Kidney epithelial cell (primary cell): ENCODE measurements at regions not wholly inside any gene's neighbourhood (a gene's known extent, or its start where the extent isn't known, plus 50 kb on each side); places are given as distances from the start of the nearest gene placed in this dataset.

Experiments
- DNase-seq: peaks from one replicate; pipeline ENCODE4 v3.0.0-alpha.2; 2010; ENCODE audit warnings: low read depth
- H3K27me3 ChIP-seq: 2 replicates; pipeline ENCODE4 v1.6.0; 2011; ENCODE audit warnings: low read length; ENCODE audit not compliant: control insufficient read depth, insufficient read depth
- H3K36me3 ChIP-seq: 2 replicates; pipeline ENCODE4 v1.5.1; 2011; ENCODE audit warnings: low read length; ENCODE audit not compliant: control insufficient read depth, insufficient read depth
- H3K4me3 ChIP-seq: 2 replicates; pipeline ENCODE4 v1.5.1; 2011; ENCODE audit warnings: low read depth, mild to moderate bottlenecking, control low read depth, low read length
- TF ChIP-seq, protein P1 (sequence below): IDR thresholded peaks from 2 replicates; pipeline ENCODE4 v1.5.1; 2011; ENCODE audit warnings: mild to moderate bottlenecking, moderate library complexity, low read length, control low read depth, inconsistent platforms; ENCODE audit not compliant: insufficient read depth, poor library complexity, severe bottlenecking

DNA sequence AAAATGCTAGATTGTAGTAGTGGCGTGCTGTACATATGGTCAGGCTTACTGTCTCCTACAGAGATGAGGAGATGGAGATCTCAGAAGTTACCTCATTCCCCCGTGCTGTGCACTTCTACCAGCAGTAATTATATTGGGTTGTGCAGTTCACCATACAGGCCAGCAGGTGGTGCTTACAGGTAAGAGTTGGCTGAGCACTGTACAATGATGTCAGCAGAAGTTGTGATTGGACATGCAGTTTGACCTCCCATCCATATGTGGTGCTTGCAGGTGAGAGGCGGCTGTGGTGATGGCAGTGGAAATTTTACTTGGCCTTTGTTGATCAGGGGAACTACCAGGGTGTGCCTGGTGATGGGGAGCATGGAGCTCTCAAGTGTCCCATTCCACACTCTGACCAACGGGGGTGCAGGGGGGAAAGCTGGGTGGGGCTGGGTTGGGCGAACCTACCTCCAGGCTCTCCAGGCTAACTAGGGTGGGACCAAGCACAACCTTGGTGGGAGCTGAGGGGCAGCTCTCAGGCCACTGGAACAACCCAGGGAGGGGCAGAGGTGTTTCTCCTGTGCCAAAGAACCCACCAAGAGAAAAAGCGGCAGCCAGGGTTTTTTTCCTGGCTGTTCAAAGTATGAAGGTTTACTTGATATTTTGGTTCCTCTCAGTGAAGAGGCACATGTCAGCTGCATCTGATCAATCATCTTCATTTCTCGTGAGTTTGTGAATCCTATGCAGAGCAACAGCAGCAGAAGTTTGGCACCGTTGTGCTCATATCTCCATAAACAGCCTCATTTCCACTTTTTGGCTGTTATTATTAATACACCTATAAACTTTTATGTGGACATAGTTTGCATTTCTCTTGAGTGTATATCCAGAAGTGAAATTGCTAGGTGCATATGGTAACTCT lies 73.8 kb upstream of the FREM3 start:
- TF ChIP-seq, protein P1, sequence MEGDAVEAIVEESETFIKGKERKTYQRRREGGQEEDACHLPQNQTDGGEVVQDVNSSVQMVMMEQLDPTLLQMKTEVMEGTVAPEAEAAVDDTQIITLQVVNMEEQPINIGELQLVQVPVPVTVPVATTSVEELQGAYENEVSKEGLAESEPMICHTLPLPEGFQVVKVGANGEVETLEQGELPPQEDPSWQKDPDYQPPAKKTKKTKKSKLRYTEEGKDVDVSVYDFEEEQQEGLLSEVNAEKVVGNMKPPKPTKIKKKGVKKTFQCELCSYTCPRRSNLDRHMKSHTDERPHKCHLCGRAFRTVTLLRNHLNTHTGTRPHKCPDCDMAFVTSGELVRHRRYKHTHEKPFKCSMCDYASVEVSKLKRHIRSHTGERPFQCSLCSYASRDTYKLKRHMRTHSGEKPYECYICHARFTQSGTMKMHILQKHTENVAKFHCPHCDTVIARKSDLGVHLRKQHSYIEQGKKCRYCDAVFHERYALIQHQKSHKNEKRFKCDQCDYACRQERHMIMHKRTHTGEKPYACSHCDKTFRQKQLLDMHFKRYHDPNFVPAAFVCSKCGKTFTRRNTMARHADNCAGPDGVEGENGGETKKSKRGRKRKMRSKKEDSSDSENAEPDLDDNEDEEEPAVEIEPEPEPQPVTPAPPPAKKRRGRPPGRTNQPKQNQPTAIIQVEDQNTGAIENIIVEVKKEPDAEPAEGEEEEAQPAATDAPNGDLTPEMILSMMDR = peak; percentile 83
- H3K4me3 ChIP-seq = no peak overlapping the region
- DNase-seq = peak; percentile 18
- no peaks in the 10 kb centered on the region for H3K27me3 ChIP-seq
- no peaks in the 10 kb centered on the region for H3K36me3 ChIP-seq

DNA sequence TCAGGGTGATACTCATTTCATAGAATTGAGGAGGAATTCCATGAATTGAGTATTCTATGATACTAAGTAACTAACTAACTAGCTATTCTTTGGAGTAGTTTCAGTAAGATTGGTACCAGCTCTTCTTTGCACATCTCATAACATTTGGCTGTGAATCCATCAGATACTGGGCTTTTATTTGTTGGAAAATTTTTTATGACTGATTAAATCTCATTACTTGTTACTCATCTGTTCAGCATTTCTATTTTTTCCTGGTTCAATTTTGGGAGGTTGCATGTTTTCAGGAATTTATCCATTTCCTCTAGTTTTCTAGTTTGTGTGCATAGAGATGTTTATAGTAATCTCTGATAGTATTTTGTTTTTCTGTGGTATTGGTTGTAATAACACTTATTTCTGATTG lies 70.8 kb upstream of the FREM3 start:
- TF ChIP-seq, protein P1 = no peak

DNA sequence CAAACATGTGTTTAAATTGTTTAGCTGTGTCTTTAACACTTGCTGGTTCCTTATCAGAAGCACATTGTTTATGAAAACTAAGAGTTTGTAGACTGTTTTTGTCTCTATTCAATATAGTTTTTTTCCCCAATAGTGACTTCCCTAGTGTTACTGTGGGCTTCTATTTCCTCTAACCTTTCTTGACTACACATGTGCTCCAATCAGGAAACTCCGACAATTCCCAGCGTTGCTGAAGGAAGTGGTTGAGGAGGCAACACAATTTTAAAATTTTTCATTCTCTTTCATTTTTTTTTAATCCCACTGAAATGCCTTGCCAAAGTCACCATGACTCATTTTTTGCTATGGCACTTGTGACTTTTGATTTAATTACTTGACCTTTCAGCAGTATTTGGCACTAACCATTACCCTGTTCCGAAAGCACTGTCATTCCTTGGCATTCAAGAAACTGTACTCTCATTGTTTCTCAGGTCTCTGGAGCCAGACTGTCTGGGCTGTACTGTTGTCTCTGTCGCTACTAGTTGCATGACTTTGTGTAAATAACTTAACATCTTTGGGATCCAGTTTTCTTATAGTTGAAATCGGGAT lies 67.6 kb upstream of the FREM3 start:
- DNase-seq = no peak
- TF ChIP-seq, protein P1 = no peak
- H3K4me3 ChIP-seq = no peak overlapping the region
- H3K27me3 ChIP-seq = no peaks in the 10 kb centered on the region
- no peaks in the 10 kb centered on the region for H3K36me3 ChIP-seq

More for the DNA sequence above, 70.8 kb upstream of the FREM3 start:
- H3K27me3 ChIP-seq = no peaks in the 10 kb centered on the region
- H3K4me3 ChIP-seq = no peak overlapping the region
- H3K36me3 ChIP-seq = no peaks in the 10 kb centered on the region
- DNase-seq = no peak

DNA sequence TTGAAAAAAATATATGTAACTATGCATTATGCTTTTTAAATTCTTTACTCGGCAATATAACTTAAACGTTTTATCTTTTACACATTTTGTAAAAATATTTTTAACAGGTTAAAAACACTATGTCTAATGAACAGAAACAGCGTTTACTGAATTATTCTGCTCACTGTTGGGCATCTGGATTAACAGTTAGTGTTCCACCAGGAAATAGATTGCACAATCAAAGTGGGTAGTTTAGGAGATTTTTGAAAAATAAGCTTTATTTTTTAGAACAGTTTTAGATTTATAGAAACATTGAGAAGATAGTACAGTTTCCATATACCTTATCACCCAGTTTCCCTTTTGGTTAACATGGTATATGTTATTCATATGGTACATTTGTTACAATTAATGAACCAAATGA lies 63.1 kb upstream of the FREM3 start:
- H3K36me3 ChIP-seq = no peaks in the 10 kb centered on the region
- no peak overlapping the region for H3K4me3 ChIP-seq
- H3K27me3 ChIP-seq = no peaks in the 10 kb centered on the region
- TF ChIP-seq, protein P1 = no peak
- DNase-seq = no peak

DNA sequence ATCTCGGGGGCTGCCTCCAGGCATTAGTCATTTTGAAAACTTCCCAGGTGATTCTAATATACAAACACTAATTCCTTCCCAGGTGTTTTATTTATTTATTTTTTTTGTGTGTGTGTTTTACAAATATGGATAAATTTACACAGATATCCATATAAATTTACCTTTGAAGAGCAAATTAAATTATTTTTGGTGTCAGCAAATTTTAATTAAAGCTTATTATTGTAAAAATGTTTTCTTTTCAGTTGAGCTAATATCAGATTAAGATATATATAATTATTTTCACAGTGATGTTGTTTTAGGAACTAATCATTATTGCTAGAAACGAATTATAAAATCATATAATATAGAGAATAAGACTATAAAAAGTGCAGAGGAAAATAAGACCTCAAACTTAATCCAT lies 62.0 kb upstream of the FREM3 start:
- no peak for DNase-seq
- no peaks in the 10 kb centered on the region for H3K36me3 ChIP-seq
- TF ChIP-seq, protein P1 = no peak

More for the DNA sequence above, 62.0 kb upstream of the FREM3 start:
- Histone ChIP-seq H3K27me3 (no peaks in the 10 kb centered on the region), H3K4me3 (no peak overlapping the region)
